ENCODE measurements at regions not wholly inside any gene's neighbourhood (a gene's known extent, or its start where the extent isn't known, plus 50 kb on each side); places are given as distances from the start of the nearest gene placed in this dataset.

DNA sequence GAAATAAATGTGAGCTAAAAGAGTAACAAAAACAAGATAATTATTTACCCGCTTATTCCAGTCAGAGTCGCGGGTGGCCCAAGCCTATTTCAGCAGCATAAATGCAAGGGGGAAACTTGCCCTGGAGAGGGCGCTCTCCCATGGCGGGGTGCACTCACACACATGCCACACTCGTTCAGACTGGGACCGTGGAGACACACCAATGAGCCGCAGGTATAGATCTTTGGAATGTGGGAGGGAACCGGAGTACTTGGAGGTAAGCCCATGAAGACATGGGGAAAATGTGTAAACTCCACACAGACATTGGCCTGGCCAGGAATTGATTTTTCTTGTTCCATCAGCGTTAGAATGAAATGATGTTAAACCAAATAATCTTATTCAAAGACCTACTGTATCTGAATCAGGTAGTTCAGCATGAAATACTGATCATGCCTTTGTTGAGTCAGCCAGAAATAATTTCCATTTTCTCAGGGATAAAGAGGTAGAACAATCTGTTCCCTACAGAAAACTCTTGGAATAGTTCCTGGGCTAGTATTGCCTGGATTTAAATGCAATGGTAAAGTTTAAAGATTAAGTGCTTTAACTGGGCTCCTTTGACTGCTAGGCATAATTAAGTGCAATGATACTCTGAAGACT is 191.5 kb downstream of the MCHR2 start:
- TF ChIP-seq, protein P1, sequence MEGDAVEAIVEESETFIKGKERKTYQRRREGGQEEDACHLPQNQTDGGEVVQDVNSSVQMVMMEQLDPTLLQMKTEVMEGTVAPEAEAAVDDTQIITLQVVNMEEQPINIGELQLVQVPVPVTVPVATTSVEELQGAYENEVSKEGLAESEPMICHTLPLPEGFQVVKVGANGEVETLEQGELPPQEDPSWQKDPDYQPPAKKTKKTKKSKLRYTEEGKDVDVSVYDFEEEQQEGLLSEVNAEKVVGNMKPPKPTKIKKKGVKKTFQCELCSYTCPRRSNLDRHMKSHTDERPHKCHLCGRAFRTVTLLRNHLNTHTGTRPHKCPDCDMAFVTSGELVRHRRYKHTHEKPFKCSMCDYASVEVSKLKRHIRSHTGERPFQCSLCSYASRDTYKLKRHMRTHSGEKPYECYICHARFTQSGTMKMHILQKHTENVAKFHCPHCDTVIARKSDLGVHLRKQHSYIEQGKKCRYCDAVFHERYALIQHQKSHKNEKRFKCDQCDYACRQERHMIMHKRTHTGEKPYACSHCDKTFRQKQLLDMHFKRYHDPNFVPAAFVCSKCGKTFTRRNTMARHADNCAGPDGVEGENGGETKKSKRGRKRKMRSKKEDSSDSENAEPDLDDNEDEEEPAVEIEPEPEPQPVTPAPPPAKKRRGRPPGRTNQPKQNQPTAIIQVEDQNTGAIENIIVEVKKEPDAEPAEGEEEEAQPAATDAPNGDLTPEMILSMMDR (IDR thresholded peaks at IDR 0.05): no peak
- TF ChIP-seq POLR2A (IDR thresholded peaks at IDR 0.05) (no peak), EP300 (IDR thresholded peaks at IDR 0.05) (no peak)

Data from ovary (tissue), 3 donors.